H1 (cell line): ENCODE measurements at regions not wholly inside any gene's neighbourhood (a gene's known extent, or its start where the extent isn't known, plus 50 kb on each side); places are given as distances from the start of the nearest gene placed in this dataset.

Source experiments
- CTCF ChIA-PET: fragments of 300-600 bp; sonication (Branson Sonifier 250); formaldehyde crosslinking; loops from one replicate; lab custom pipeline; 2021; ENCODE audit not compliant: partially characterized antibody; lab: Charles Lee
- POLR2A ChIA-PET: fragments of 300-600 bp; sonication (Branson Sonifier 250); formaldehyde crosslinking; loops from one replicate; lab custom pipeline; 2021; ENCODE audit warnings: inconsistent platforms; ENCODE audit not compliant: partially characterized antibody; lab: Charles Lee
- DNase-seq, 2 experiments: peaks; one replicate each; pipeline versions ENCODE4 v3.0.0 to v3.0.0-alpha.2; 2010 to 2022; ENCODE audit warnings: low spot score in 2 of 2, low read depth in 1 of 2, mixed read lengths in 1 of 2
- FAIRE-seq: peaks from 2 replicates; lab custom pipeline; 2011; peaks lifted over from hg19 to GRCh38; lab: Jason Lieb, UNC
- H2AFZ ChIP-seq: 2 replicates; pipeline ENCODE4 v1.8.1; 2012; ENCODE audit warnings: low read length, inconsistent platforms
- H2AK5ac ChIP-seq: 2 replicates; pipeline ENCODE4 v1.6.1; 2013; ENCODE audit warnings: low read depth, low read length
- H2BK120ac ChIP-seq: replicated peaks from 2 replicates; pipeline ENCODE3; 2013; ENCODE audit warnings: low read depth, low read length, inconsistent platforms
- H2BK12ac ChIP-seq: 2 replicates; pipeline ENCODE4 v1.6.1; 2013; ENCODE audit warnings: low read depth, low read length
- H2BK15ac ChIP-seq: 2 replicates; pipeline ENCODE4 v1.6.1; 2013; ENCODE audit warnings: low read length
- H2BK20ac ChIP-seq: 2 replicates; pipeline ENCODE4 v1.6.1; 2013; ENCODE audit warnings: low read length
- H2BK5ac ChIP-seq: 2 replicates; pipeline ENCODE4 v1.6.1; 2013; ENCODE audit warnings: low read depth, low read length
- H3K14ac ChIP-seq: 2 replicates; pipeline ENCODE4 v1.6.1; 2013; ENCODE audit warnings: inconsistent platforms; ENCODE audit not compliant: insufficient read length
- H3K18ac ChIP-seq: 2 replicates; pipeline ENCODE4 v1.6.1; 2013; ENCODE audit warnings: low read length; ENCODE audit errors: extremely low read depth
- H3K23ac ChIP-seq: 2 replicates; pipeline ENCODE4 v1.6.1; 2013; ENCODE audit warnings: inconsistent platforms; ENCODE audit not compliant: insufficient read length
- H3K23me2 ChIP-seq: 2 replicates; pipeline ENCODE4 v1.6.1; 2013; ENCODE audit warnings: low read depth, low read length
- H3K27ac ChIP-seq: 2 replicates; pipeline ENCODE4 v1.6.1; 2011; ENCODE audit warnings: low read depth, low read length, inconsistent platforms
- H3K27me3 ChIP-seq, 4 experiments: replicated peaks in 1 of 4; 1 replicate in 1 of 4; 2 replicates in 3 of 4; pipeline versions ENCODE4 v1.6.1 to v1.8.1; 2011 to 2013; ENCODE audit warnings: low read length in 3 of 4, mild to moderate bottlenecking in 3 of 4, inconsistent platforms in 2 of 4, mixed read lengths in 2 of 4, moderate library complexity in 1 of 4; ENCODE audit not compliant: control insufficient read depth in 3 of 4, insufficient read depth in 3 of 4; ENCODE audit errors: extremely low read depth in 1 of 4
- H3K36me3 ChIP-seq, 4 experiments: 2 replicates each; pipeline versions ENCODE4 v1.6.1 to v1.8.1; 2011 to 2013; ENCODE audit warnings: mild to moderate bottlenecking in 4 of 4, low read length in 3 of 4, moderate library complexity in 2 of 4, control low read depth in 1 of 4, inconsistent platforms in 1 of 4; ENCODE audit not compliant: insufficient read depth in 4 of 4, control insufficient read depth in 2 of 4
- H3K4ac ChIP-seq: replicated peaks from 2 replicates; pipeline ENCODE3; 2013; ENCODE audit warnings: low read length, low read depth, mixed read lengths, inconsistent platforms; ENCODE audit not compliant: insufficient read length
- H3K4me1 ChIP-seq, 4 experiments: replicated peaks in 1 of 4; 1 replicate in 1 of 4; 2 replicates in 3 of 4; pipeline versions ENCODE4 v1.6.1 to v1.8.1; 2011 to 2013; ENCODE audit warnings: low read length in 3 of 4, inconsistent platforms in 2 of 4, mixed read lengths in 1 of 4; ENCODE audit not compliant: insufficient read depth in 4 of 4, control insufficient read depth in 3 of 4
- H3K4me2 ChIP-seq, 2 experiments: 2 replicates each; pipeline versions ENCODE4 v1.6.1 to v1.8.1; 2011 to 2013; ENCODE audit warnings: low read depth in 2 of 2, low read length in 2 of 2, control low read depth in 1 of 2, inconsistent platforms in 1 of 2, mild to moderate bottlenecking in 1 of 2; ENCODE audit not compliant: insufficient read depth in 1 of 2
- H3K4me3 ChIP-seq, 4 experiments: fragments of 200-600, 300-600 bp in 1 of 4; sonication (generic), shearing (Covaris generic), sonication (Bioruptor Twin) in 1 of 4; 2 replicates each; pipeline versions ENCODE4 v1.5.1 to v1.8.1; 2011 to 2016; ENCODE audit warnings: low read length in 4 of 4, low read depth in 3 of 4, control low read depth in 2 of 4, inconsistent platforms in 2 of 4, mild to moderate bottlenecking in 2 of 4, mixed read lengths in 1 of 4, moderate library complexity in 1 of 4; ENCODE audit not compliant: insufficient read depth in 2 of 4; ENCODE audit errors: extremely low read depth in 1 of 4
- H3K56ac ChIP-seq: replicated peaks from 2 replicates; pipeline ENCODE3; 2013; ENCODE audit warnings: low read depth, mild to moderate bottlenecking, mixed read lengths, low read length, inconsistent platforms; ENCODE audit not compliant: insufficient read length
- H3K79me1 ChIP-seq: 2 replicates; pipeline ENCODE4 v1.6.1; 2013; ENCODE audit warnings: low read depth, low read length, control low read depth
- H3K79me2 ChIP-seq, 2 experiments: 2 replicates each; pipeline versions ENCODE4 v1.6.1 to v1.8.1; 2012 to 2013; ENCODE audit warnings: low read length in 2 of 2, mild to moderate bottlenecking in 2 of 2, inconsistent platforms in 1 of 2; ENCODE audit not compliant: insufficient read depth in 2 of 2, control insufficient read depth in 1 of 2
- H3K9ac ChIP-seq, 4 experiments: replicated peaks in 1 of 4; 1 replicate in 1 of 4; 2 replicates in 3 of 4; pipeline versions ENCODE4 v1.6.1 to v1.8.1; 2011 to 2013; ENCODE audit warnings: low read depth in 3 of 4, low read length in 3 of 4, control low read depth in 2 of 4, mild to moderate bottlenecking in 2 of 4, moderate library complexity in 2 of 4, inconsistent platforms in 1 of 4; ENCODE audit errors: extremely low read depth in 1 of 4
- H3K9me3 ChIP-seq, 2 experiments: 2 replicates each; pipeline versions ENCODE4 v1.6.1 to v1.8.1; 2012 to 2013; ENCODE audit warnings: mild to moderate bottlenecking in 2 of 2, moderate library complexity in 2 of 2, control low read depth in 1 of 2, inconsistent platforms in 1 of 2, low read depth in 1 of 2, low read length in 1 of 2, mixed read lengths in 1 of 2; ENCODE audit not compliant: insufficient read depth in 2 of 2
- H4K20me1 ChIP-seq, 2 experiments: replicated peaks in 1 of 2; 2 replicates each; pipeline versions ENCODE3 to v1.8.1; 2011 to 2013; ENCODE audit warnings: inconsistent platforms in 2 of 2, low read length in 2 of 2, mild to moderate bottlenecking in 1 of 2; ENCODE audit not compliant: insufficient read depth in 2 of 2, control insufficient read depth in 1 of 2
- H4K5ac ChIP-seq: 2 replicates; pipeline ENCODE4 v1.6.1; 2013; ENCODE audit warnings: low read length, low read depth, mixed read lengths, inconsistent platforms; ENCODE audit not compliant: insufficient read length
- H4K8ac ChIP-seq: 2 replicates; pipeline ENCODE4 v1.8.0; 2013; ENCODE audit warnings: mild to moderate bottlenecking, moderate library complexity, low read length, inconsistent platforms; ENCODE audit not compliant: insufficient read depth; ENCODE audit errors: extremely low read depth
- H4K91ac ChIP-seq: replicated peaks from 2 replicates; pipeline ENCODE3; 2013; ENCODE audit warnings: low read length, mixed read lengths, inconsistent platforms; ENCODE audit not compliant: insufficient read length
- CREB1 ChIP-seq: IDR thresholded peaks from 2 replicates; pipeline ENCODE4 v1.6.1; 2012; ENCODE audit warnings: inconsistent platforms
- CTBP2 ChIP-seq: IDR thresholded peaks from 2 replicates; pipeline ENCODE4 v1.7.0; 2011; ENCODE audit warnings: borderline replicate concordance, mild to moderate bottlenecking, moderate library complexity, mixed read lengths, low read length; ENCODE audit not compliant: insufficient read depth, insufficient read length
- JUND ChIP-seq: IDR thresholded peaks from 2 replicates; pipeline ENCODE4 v1.6.1; 2011; ENCODE audit warnings: mild to moderate bottlenecking, improper control_type of control experiment, low read length
- KDM4A ChIP-seq: IDR thresholded peaks from one replicate; pipeline ENCODE4 v1.7.1; 2012; ENCODE audit warnings: low read depth, mild to moderate bottlenecking, moderate library complexity, low read length, inconsistent platforms; ENCODE audit not compliant: severe bottlenecking
- WGBS, 2 experiments: shearing (Covaris generic) in 1 of 2; methylation state at CpG; one replicate each; pipeline versions ENCODE4 v1.1.6 to v1.1.7; 2013 to 2015; ENCODE audit warnings: low lambda C conversion rate in 2 of 2, mixed read lengths in 2 of 2, inconsistent platforms in 1 of 2, low coverage in 1 of 2, missing lambda C conversion rate in 1 of 2; ENCODE audit not compliant: insufficient replicate concordance in 2 of 2, insufficient coverage in 1 of 2, insufficient read length in 1 of 2; ENCODE audit errors: extremely low coverage in 1 of 2, missing lambda C conversion rate in 1 of 2; 5-methylcytosine and 5-hydroxymethylcytosine counted together

GRCh38 chr5:68894673-68895072 is 199.1 kb upstream of the SLC30A5 start:
- H3K27me3 ChIP-seq: no peaks in the 10 kb centered on the region
- no peak overlapping the region for H3K18ac ChIP-seq
- no peak overlapping the region for H2AK5ac ChIP-seq
- no peak overlapping the region for H4K8ac ChIP-seq
- DNase-seq (no peak), FAIRE-seq (no peak)
- H3K27ac ChIP-seq: no peak overlapping the region
- H2BK5ac ChIP-seq: no peak overlapping the region
- H2BK12ac ChIP-seq: no peak overlapping the region
- peaks cover 0 to 4% of the 10 kb centered on the region in 2 experiments; a peak in 1 of 4 replicates for H3K9me3 ChIP-seq
- no peaks in the 10 kb centered on the region for H3K36me3 ChIP-seq
- CTCF ChIA-PET: interaction anchor here (2.1 kb wide), 1 partner anchor 11 kb away, joined by 10 read pairs; no protein-coding TSS in a partner anchor
- H3K14ac ChIP-seq: no peak overlapping the region
- H3K4me3 ChIP-seq: no peak overlapping the region
- WGBS, 2 experiments: 79% methylated on average over 3 of the region's 3 CpGs; no CpG with 5 or more reads in 1 of the 2 experiments
- H3K23me2 ChIP-seq: no peaks in the 10 kb centered on the region
- no peak overlapping the region for H3K56ac ChIP-seq
- no peak overlapping the region for H4K91ac ChIP-seq
- no peaks in the 10 kb centered on the region for H3K79me1 ChIP-seq
- no peak overlapping the region for H2BK15ac ChIP-seq
- H3K23ac ChIP-seq: no peak overlapping the region
- H4K5ac ChIP-seq: no peak overlapping the region
- no peak overlapping the region for H3K4ac ChIP-seq
- no peak overlapping the region for H2BK20ac ChIP-seq
- no peak overlapping the region for H2BK120ac ChIP-seq
- no peak overlapping the region for H3K9ac ChIP-seq
- POLR2A ChIA-PET: interaction anchor here (1.3 kb wide), 1 partner anchor 28 kb away, joined by 3 read pairs; no protein-coding TSS in a partner anchor
- peaks cover 0 to 2% (median 0%) of the 10 kb centered on the region in 4 experiments; a peak in 2 of 7 replicates for H3K4me1 ChIP-seq
- H4K20me1 ChIP-seq: no peaks in the 10 kb centered on the region
- no peak overlapping the region for H3K4me2 ChIP-seq
- no peaks in the 10 kb centered on the region for H3K79me2 ChIP-seq
- H2AFZ ChIP-seq: no peak overlapping the region
- TF ChIP-seq CTBP2: no peak
- TF ChIP-seq JUND: no peak
- TF ChIP-seq CREB1: no peak
- TF ChIP-seq KDM4A: no peak
